GM12872 (cell line): ENCODE measurements at regions not wholly inside any gene's neighbourhood (a gene's known extent, or its start where the extent isn't known, plus 50 kb on each side); places are given as distances from the start of the nearest gene placed in this dataset.

Experiments
- TF ChIP-seq, protein P1 (sequence below): IDR thresholded peaks from 3 replicates; pipeline ENCODE4 v1.5.1; 2011; ENCODE audit warnings: low read depth, mild to moderate bottlenecking, low read length, moderate library complexity; ENCODE audit not compliant: insufficient read depth

DNA sequence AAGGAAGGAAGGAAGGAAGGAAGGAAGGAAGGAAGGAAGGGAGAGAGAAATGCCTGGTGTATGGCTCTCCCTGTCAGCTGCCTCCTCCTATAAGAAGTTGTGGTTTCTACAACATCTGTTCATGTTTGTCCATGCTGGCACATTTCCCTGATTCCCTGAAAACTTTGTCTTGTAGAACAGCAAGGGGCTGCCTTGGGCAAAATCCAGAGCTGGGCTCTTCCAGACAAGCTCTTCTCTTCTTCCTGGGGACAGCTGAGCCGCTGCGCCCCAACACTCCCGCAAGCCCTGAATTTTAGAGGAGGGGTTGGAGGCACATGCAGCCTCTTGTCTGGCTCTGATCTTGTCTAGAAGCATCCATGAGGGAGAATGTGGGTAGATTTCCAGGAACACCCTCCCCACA is 282.0 kb upstream of the ADARB2 start:
- TF ChIP-seq, protein P1, sequence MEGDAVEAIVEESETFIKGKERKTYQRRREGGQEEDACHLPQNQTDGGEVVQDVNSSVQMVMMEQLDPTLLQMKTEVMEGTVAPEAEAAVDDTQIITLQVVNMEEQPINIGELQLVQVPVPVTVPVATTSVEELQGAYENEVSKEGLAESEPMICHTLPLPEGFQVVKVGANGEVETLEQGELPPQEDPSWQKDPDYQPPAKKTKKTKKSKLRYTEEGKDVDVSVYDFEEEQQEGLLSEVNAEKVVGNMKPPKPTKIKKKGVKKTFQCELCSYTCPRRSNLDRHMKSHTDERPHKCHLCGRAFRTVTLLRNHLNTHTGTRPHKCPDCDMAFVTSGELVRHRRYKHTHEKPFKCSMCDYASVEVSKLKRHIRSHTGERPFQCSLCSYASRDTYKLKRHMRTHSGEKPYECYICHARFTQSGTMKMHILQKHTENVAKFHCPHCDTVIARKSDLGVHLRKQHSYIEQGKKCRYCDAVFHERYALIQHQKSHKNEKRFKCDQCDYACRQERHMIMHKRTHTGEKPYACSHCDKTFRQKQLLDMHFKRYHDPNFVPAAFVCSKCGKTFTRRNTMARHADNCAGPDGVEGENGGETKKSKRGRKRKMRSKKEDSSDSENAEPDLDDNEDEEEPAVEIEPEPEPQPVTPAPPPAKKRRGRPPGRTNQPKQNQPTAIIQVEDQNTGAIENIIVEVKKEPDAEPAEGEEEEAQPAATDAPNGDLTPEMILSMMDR = no peak

DNA sequence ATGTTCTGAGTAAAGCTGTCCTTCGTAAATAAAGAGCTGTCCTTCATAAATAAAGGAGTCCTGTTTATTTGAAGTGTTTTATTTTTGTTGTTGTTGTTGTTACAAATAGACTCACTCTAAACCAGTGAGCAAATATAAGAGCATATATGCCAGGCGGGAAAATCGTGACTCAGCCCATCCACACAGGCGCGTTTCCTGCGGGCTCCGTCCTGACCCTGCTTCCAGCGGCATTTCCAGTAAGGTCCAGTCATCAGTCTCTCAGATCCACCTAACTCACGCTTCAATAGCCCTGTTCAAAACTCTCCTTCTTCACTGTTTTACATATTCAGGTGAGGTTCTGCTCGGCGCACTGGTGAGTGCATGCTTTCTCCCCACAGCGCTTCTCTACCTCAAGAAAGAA is 277.2 kb upstream of the ADARB2 start:
- TF ChIP-seq, protein P1 = no peak

DNA sequence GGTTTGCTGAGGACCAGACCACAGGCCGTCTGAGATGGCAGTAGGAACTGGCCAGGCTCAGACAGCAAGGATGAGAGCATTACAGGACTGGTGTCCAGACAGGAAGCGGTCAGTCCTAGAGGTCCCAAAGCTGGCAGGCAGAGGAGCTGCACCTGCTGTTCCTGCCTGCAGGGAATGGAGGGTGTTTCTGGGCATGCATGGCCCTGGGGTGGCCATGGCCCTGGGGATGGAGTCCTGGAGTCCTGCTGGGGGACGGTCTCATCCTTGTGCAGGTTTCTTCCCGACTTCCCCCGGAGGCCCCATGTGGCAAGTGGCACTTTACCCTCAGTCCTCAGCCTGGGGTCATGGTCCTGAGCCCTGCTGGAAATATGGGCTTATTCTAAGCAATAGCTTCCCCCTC is 274.9 kb upstream of the ADARB2 start:
- TF ChIP-seq, protein P1 = no peak

DNA sequence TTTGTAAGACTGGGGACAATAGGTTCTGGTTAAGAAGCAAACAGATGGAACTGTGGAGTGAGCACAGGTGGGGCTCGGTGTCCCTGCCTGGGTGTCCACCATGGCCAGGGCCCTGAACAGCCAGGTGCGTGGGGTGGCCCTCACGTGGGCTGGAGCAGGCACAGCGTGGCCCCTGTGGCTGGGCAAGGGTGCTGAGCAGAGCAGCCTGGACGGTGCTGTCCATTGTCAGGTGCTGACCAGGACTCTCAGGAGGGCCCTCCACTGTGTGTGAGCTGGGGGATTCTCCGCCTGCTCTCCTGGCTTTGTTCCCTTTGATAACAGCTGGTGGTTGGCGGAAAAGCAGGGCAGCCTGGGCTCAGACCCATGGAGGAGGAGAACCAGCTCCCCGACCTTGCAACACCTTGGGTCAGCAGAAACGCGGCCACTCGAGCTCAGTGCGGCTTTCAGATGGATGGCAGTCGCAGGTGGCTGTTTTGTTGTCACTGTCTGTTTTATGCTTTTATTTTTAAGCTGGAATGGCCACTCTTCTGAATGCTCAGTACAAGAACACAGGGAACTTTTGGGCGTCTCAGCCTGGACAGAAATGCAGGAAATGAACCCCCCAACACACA is 273.9 kb upstream of the ADARB2 start:
- TF ChIP-seq, protein P1 = no peak

DNA sequence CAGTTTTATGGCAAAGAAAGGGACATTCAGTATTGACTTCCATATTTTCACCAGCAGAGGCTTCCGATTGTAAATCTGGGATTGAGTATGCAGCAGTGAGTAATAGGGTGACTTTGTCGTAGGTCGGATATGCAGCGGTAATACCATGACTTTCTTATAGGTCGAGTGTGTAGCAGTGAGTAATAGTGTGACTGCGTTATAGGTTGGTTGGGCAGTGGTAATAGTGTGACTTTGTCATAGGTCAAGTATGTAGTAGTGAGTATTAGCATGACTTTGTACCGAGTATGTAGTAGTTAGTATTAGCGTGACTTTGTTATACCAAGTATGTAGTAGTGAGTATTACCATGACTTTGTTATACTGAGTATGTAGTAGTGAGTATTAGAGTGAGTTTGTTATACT is 268.2 kb upstream of the ADARB2 start:
- TF ChIP-seq, protein P1 = no peak

DNA sequence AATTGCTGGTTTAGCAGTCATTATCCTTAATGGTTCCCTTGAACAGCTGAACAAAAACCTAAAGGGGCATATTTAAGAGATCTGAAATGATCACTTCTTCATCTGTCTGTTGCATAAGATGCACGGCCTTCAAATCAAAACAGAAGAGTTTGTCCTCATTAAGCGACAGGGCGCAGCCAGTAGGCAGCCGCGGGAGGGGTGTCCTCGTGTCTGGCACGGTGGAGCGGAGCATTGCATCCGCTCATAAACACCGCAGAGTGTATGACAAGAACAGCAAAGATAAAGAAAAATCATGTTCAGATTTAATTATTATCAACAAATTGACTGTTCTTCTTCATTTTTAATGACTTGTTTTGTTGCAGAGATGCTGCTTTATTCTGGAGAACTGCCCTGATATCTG is 255.6 kb upstream of the ADARB2 start:
- TF ChIP-seq, protein P1 = no peak

DNA sequence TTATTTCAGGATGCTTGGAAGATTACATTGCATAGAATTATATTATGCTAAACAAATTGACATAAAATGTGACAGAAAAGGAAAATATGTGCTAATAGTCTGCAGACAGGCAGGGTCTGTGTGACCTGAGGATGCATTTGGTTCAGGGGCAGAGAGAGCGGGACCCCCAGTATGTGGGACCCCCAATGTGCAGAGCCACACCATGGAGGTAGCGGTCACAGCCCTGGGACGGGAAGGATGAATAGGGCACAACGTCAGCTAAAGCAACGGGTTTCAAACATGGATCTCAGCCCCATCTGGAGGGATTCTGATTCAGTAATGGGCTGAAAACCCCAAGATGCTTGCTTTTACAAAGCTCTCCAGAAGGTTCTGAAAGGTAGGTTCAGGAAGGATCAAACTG is 251.8 kb upstream of the ADARB2 start:
- TF ChIP-seq, protein P1 = no peak
